Epidermal melanocyte (primary cell): ENCODE measurements at regions not wholly inside any gene's neighbourhood (a gene's known extent, or its start where the extent isn't known, plus 50 kb on each side); places are given as distances from the start of the nearest gene placed in this dataset.

Experiments used
- DNase-seq: peaks from one replicate; pipeline ENCODE4 v3.0.0; 2011; ENCODE audit warnings: low spot score; ENCODE audit not compliant: insufficient read length

DNA sequence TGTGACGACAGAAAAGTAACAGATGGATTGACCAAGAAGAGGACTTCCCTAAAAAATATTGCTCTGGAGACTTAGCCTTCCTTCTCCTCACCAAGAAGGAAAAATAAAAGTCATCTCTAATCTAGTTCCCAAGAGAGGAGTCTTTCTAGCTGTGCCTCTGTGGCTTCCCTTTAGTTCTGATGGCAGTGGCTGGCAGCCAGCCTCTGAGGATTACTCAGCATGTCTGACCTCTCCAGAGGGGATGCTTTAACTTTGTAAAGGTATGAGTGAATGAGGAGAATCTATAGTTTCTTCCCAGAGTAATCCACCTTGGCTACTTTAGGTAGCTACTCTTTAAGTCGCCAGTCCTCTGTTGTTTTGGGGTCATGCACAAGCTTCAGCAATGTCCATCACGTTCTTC lies 163.9 kb upstream of the KIT start:
- no peak for DNase-seq

GRCh38 chr4:54495091-54495490 lies 162.7 kb upstream of the KIT start:
- DNase-seq, result no peak

DNA sequence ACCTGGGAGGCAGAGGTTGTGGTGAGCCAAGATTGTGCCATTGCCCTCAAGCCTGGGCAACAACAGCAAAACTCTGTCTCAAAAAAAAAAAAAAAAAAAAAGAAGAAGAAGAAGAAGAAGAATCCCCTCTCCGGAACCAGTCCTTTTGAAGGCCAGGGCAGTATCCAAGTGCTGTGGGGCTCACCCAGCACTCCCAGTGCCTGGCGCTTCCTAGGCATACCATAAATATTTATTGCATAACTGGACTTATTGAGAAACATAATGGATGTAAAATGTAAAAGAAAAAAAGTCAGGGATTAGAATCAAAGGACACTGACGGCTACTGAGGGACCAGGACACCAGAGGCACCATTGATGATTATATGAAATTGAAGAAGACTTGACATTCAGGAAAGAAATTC lies 162.1 kb upstream of the KIT start:
- no peak for DNase-seq

GRCh38 chr4:54496412-54496811 lies 161.3 kb upstream of the KIT start:
- DNase-seq, result no peak

DNA sequence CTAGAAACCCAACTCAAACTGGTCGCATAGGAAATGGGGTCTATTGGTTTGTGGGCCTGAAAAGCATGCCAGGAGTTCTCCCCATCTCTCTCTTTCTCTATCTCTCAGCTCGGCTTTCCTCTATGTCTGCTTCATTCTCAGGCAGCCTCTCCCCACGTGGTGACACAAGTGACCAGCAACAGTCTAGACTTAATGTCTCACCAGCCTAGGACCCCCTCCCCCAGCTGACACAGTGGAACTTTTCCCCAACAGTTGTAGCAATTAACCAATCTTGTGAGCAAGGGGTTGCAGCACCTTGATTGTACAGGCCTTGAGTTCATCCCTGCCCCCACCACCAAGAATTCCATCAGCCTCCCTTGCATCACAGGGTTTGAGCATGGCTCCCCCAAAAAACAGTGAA lies 159.8 kb upstream of the KIT start:
- DNase-seq, result no peak

GRCh38 chr4:54498661-54499111 lies 159.1 kb upstream of the KIT start:
- no peak for DNase-seq

GRCh38 chr4:54499308-54500074 lies 158.3 kb upstream of the KIT start:
- no peak for DNase-seq

DNA sequence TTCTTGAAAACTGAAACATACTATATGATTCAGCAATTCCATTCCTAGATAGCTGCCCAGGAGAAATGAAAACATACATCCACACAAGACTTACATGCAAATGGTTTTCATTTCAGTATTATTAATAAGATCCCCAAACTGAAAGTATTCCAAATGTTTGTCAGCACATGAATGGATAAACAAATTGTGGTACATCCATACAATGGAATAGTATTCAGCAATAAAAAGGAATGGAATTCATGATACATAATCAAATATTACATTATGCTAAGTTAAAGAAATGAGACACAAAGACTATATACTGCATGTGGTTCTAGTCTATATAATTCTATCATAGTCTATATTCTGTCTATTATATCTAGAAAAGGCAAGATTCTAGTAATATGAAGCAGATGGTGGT lies 152.4 kb upstream of the KIT start:
- DNase-seq, result no peak

DNA sequence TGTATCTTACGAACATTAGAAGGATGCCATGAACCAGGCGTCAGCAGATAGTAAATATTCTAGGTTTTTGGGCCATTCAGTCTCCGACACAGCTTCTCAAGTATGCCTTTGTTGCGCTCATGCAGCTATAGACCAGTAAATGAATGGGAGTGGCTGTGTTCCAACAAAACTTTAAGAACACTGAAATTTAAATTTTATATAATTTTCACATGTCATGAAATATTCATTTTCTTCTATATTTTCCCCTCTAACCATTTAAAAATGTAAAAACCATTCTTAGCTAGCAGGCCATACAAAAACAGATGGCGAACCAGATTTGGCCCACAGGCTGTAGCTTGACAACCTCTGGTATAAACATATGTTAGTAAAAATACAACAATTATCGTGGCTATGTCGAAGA lies 151.8 kb upstream of the KIT start:
- DNase-seq, result no peak

DNA sequence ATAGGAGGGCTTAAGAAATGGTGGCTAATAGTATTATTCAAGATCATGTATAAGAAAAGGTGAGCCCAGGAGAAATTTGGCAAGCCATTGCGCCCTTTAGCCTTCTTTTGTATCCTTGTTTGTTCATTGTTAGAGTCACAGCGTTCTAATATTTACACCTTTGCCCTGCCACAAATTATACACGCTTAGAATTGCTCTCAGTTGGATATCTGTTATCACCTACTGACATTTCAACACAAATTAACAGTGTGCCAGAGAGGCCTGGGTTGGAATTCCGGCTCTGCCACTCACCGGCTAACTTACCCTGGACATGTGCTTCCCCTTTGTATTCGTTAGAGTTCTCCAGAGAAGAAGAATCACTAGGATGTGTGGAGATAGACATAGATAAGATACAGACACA lies 148.7 kb upstream of the KIT start:
- DNase-seq, result no peak

GRCh38 chr4:54513204-54513603 lies 144.6 kb upstream of the KIT start:
- peak; percentile 43 for DNase-seq

GRCh38 chr4:54513741-54514140 lies 144.0 kb upstream of the KIT start:
- no peak for DNase-seq

- no peak for DNase-seq
These were observed 141.1 kb upstream of the KIT start for GRCh38 chr4:54516556-54517215.

DNA sequence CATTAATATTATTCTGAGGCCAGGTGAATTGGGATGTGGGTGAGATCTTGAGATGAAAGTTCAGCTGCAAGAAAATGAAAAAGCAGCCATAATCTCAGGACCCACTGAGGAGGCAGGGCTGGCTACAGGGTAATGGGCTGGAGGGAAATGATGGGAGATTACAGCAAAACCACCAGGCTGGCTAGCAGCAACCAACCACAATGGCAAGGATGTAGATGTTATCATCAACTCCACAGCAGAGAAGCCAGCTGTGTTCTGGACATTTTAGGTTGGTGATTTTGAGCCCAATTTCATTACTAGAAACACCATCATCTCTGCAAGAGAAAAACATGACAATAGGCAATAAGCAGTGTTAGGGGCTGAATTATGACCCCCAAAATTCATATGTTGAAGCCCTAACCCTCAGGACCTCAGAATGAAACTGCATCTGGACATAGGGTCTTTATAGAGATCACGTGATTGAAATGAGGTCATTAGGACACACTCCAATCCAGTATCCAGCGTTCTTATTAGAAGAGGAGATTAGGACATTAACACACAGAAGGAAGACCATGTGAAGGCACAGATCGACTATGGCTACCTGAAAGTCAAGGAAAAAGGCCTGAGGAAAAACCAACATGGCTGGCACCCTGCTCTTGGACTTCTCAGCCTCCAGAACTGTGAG lies 139.8 kb upstream of the KIT start:
- DNase-seq, result no peak

DNA sequence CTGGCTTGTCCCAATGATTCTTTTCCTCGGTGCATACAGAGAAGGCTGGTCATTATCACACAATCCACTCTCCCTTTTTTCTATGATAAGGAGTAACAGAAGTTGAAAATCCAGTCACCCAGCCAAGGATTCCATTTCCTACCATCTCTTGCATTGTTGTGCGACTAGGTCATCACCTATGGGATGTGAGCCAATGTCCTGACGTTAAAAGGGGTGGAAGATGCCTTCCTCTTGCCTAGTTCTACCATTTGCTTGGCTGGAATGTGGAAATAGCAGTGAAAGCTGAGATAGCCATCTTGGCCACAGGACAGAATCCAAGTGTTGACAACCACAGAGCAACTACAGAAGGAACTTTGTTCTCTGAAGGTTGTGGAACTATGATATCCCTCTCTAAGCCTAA lies 132.2 kb upstream of the KIT start:
- no peak for DNase-seq

DNA sequence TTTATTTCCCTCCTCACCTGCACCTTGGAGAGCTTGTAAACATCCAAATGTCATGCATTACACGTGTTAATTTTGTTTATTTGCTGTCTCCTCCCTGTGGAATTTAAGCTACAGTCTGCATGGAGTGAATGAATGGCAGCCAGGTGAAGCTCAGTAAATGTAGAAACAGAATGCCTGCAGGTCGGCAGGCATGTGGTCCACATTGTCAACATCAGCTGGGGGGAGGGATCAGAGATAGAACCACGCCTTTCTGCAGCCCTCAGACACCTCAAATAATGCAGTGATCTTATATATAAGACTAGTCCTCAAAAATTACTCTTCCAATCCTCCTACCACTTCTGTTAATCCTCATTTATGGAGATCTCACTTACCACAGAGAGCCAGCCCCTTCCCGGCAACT lies 131.2 kb upstream of the KIT start:
- DNase-seq, result no peak

- DNase-seq, result no peak
These were observed 130.2 kb upstream of the KIT start for GRCh38 chr4:54527532-54527931.

DNA sequence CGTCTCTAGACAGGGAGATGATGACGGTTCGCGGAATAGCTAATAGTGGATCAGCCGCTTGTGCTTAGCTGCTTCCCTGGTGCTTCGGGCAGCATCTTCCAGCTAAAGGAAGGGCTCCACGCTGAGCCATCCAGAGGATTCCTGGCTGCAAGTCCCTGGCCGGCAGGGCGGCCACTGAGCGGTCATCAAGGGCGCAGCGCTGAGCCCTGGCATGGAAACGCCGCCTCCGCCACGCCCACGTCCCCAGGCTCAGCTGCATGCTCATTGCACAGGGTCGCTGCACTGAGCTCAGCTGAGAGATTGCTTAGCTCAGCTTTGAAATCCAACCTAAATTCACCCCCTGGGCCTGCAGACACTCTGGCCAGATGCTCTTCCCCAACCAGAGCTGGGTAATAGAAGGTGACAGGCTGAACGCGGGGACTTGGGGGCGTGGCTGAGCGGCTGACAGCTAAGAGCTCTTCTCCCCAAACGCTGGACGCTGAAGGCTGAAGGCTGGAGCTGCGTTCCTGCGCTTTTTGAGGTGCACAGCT lies 118.2 kb upstream of the KIT start:
- peak; percentile 37 for DNase-seq

DNA sequence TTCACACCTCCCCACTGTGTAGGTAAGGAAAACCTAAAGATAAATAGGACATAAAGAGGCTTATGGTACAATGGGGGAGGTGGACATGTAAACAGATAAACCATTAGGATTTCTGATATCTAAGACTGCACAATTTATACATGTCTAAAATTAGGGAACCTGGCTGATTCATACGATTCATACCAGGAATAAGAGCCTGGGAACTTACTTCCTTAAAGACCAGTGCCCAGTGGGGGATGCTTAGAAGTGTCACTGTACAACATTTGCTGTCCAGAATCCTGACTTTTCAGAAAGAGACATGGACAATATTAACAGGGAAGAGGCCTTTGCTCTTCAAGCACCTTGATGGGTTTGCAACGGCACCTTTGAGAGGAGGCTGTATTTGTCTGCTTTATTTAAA lies 116.8 kb upstream of the KIT start:
- no peak for DNase-seq

GRCh38 chr4:54541426-54542118 lies 116.2 kb upstream of the KIT start:
- no peak for DNase-seq

DNA sequence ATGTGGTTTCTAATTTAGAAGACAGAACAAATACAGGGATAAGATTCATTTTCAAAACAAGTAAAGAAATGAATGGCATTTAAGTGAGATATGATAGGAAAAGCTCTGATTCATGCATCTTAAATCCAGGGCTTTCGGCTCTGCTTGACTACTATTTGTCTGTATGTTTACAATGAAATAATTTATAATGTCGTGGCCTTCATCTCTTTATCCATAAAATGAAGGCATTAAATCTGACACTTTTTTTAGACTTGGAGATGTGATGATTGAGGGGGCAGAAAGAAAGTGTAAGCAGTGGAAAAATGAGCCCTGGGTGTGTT lies 115.7 kb upstream of the KIT start:
- DNase-seq, result no peak

GRCh38 chr4:54542540-54543041 lies 115.2 kb upstream of the KIT start:
- DNase-seq, result no peak
